ENCODE measurements at regions not wholly inside any gene's neighbourhood (a gene's known extent, or its start where the extent isn't known, plus 50 kb on each side); places are given as distances from the start of the nearest gene placed in this dataset.
"Not testable (repeated sequence)": the region's sequence is repeated elsewhere in the genome, so short reads cannot be mapped to it uniquely, and the experiment has no call there.

GRCh38 chr17:43345515-43345914 is 53.3 kb upstream of the ARL4D start:
- H3K27me3 ChIP-seq (ENCODE audit: low read depth); H3K4me3 ChIP-seq; H3K36me3 ChIP-seq; H3K27ac ChIP-seq; DNase-seq; H3K4me1 ChIP-seq; intact Hi-C loops (cut with DNase I); ATAC-seq: not testable (repeated sequence)
- H3K9me3 ChIP-seq = peaks cover 32% of the 10 kb centered on the region

GRCh38 chr17:43344685-43345084 is 54.1 kb upstream of the ARL4D start:
- no peak for ATAC-seq

GRCh38 chr17:43342589-43342890 is 56.3 kb upstream of the ARL4D start:
- Histone ChIP-seq H3K27ac (no peak overlapping the region), H3K4me3 (no peak overlapping the region), H3K4me1 (no peaks in the 10 kb centered on the region), H3K9me3 (peaks cover 8% of the 10 kb centered on the region), H3K27me3 (ENCODE audit: low read depth) (no peaks in the 10 kb centered on the region), H3K36me3 (no peaks in the 10 kb centered on the region)
- intact Hi-C loops (cut with DNase I) = no loop called here
- TF ChIP-seq CTCF (IDR thresholded peaks at IDR 0.05) = no peak
- no peak for ATAC-seq
- no peak for DNase-seq

More at GRCh38 chr17:43344685-43345084, 54.1 kb upstream of the ARL4D start:
- Histone ChIP-seq H3K9me3 (peaks cover 29% of the 10 kb centered on the region), H3K27ac (no peak overlapping the region), H3K4me3 (no peak overlapping the region), H3K27me3 (ENCODE audit: low read depth) (no peaks in the 10 kb centered on the region), H3K36me3 (no peaks in the 10 kb centered on the region), H3K4me1 (no peaks in the 10 kb centered on the region)
- intact Hi-C loops (cut with DNase I) = no loop called here
- no peak for DNase-seq
- TF ChIP-seq CTCF (IDR thresholded peaks at IDR 0.05) = no peak

- ATAC-seq (no peak), DNase-seq (no peak)
- H3K9me3 ChIP-seq = peaks cover 2% of the 10 kb centered on the region
- no peak overlapping the region for H3K4me3 ChIP-seq
- TF ChIP-seq CTCF (IDR thresholded peaks at IDR 0.05) = no peak
- no peaks in the 10 kb centered on the region for H3K27me3 ChIP-seq (ENCODE audit: low read depth)
- no peak overlapping the region for H3K27ac ChIP-seq
- no peaks in the 10 kb centered on the region for H3K36me3 ChIP-seq
- H3K4me1 ChIP-seq = no peaks in the 10 kb centered on the region
- intact Hi-C loops (cut with DNase I) = no loop called here
Observed at GRCh38 chr17:43341715-43342588, 56.8 kb upstream of the ARL4D start.

- ATAC-seq (no peak), DNase-seq (peak; percentile 86)
- peak; percentile 74 for TF ChIP-seq CTCF (IDR thresholded peaks at IDR 0.05)
Observed at GRCh38 chr17:43338886-43339516, 59.8 kb upstream of the ARL4D start.

More at GRCh38 chr17:43338886-43339516, 59.8 kb upstream of the ARL4D start:
- H3K27ac ChIP-seq = no peak overlapping the region
- intact Hi-C loops (cut with DNase I) = no loop called here
- H3K27me3 ChIP-seq (ENCODE audit: low read depth) = no peaks in the 10 kb centered on the region
- peaks cover 8% of the 10 kb centered on the region for H3K4me1 ChIP-seq
- no peaks in the 10 kb centered on the region for H3K36me3 ChIP-seq
- H3K4me3 ChIP-seq = no peak overlapping the region
- no peaks in the 10 kb centered on the region for H3K9me3 ChIP-seq

All from lower lobe of right lung (tissue), 2 donors.